ENCODE measurements at regions not wholly inside any gene's neighbourhood (a gene's known extent, or its start where the extent isn't known, plus 50 kb on each side); places are given as distances from the start of the nearest gene placed in this dataset.

Small RNAs in the stretch of these regions (small RNA-seq; reads per million reads assigned to genes)
- 0 reads per million in 4 donors for gene RN7SL462P

Measured in gastroesophageal sphincter (tissue), 4 donors.